Smooth muscle cell (in vitro differentiated cells): ENCODE measurements at regions not wholly inside any gene's neighbourhood (a gene's known extent, or its start where the extent isn't known, plus 50 kb on each side); places are given as distances from the start of the nearest gene placed in this dataset.

ENCODE experiments used
- DNase-seq: peaks from one replicate; lab custom pipeline; 2025; ENCODE audit not compliant: unreplicated experiment; lab: John Stamatoyannopoulos, UW
- H2AFZ ChIP-seq: fragments of 200-600 bp; sonication (generic); 2 replicates; pipeline ENCODE4 v1.6.0; 2016; ENCODE audit warnings: antibody characterized with exemption, low read depth, mild to moderate bottlenecking
- H3F3A ChIP-seq: fragments of 200-600 bp; sonication (generic); 2 replicates; pipeline ENCODE4 v1.6.0; 2017; ENCODE audit warnings: antibody characterized with exemption, low read depth
- H3K27ac ChIP-seq: fragments of 200-600 bp; sonication (generic); 2 replicates; pipeline ENCODE4 v1.5.1; 2016; ENCODE audit warnings: low read depth, mild to moderate bottlenecking
- H3K27me3 ChIP-seq: fragments of 200-600 bp; sonication (generic); 2 replicates; pipeline ENCODE4 v1.6.1; 2016; ENCODE audit warnings: low read depth, mild to moderate bottlenecking
- H3K36me3 ChIP-seq: fragments of 200-600 bp; sonication (generic); 2 replicates; pipeline ENCODE4 v1.5.1; 2016; ENCODE audit warnings: low read depth
- H3K4me1 ChIP-seq: fragments of 200-600 bp; sonication (generic); 2 replicates; pipeline ENCODE4 v1.5.1; 2016; ENCODE audit warnings: low read depth
- H3K4me2 ChIP-seq: fragments of 200-600 bp; sonication (generic); 2 replicates; pipeline ENCODE4 v1.6.0; 2016; ENCODE audit warnings: mild to moderate bottlenecking
- H3K4me3 ChIP-seq: fragments of 200-600 bp; sonication (generic); 2 replicates; pipeline ENCODE4 v1.5.1; 2016; ENCODE audit warnings: mild to moderate bottlenecking
- H3K79me2 ChIP-seq: fragments of 200-600 bp; sonication (generic); 2 replicates; pipeline ENCODE4 v1.6.0; 2016; ENCODE audit warnings: low read depth, mild to moderate bottlenecking
- H3K9ac ChIP-seq: fragments of 200-600 bp; sonication (generic); 2 replicates; pipeline ENCODE4 v1.6.0; 2016; ENCODE audit warnings: low read depth
- H3K9me3 ChIP-seq: fragments of 200-600 bp; sonication (generic); replicated peaks from 2 replicates; pipeline ENCODE4 v1.5.1; 2016; ENCODE audit warnings: low read depth
- H4K20me1 ChIP-seq: fragments of 200-600 bp; sonication (generic); 2 replicates; pipeline ENCODE4 v1.6.0; 2016; ENCODE audit warnings: low read depth
- CTCF ChIP-seq: fragments of 200-600 bp; sonication (generic); IDR thresholded peaks from 2 replicates; pipeline ENCODE4 v1.5.1; 2017; ENCODE audit warnings: borderline replicate concordance, mild to moderate bottlenecking, antibody characterized with exemption; ENCODE audit not compliant: insufficient read depth, poor library complexity, severe bottlenecking
- WGBS: methylation state at CpG from one replicate; pipeline ENCODE4 v1.1.7; 2016; ENCODE audit warnings: low lambda C conversion rate; 5-methylcytosine and 5-hydroxymethylcytosine counted together

GRCh38 chr10:88190540-88191235 is 327.3 kb downstream of the PTEN start:
- Histone ChIP-seq H3F3A (no peaks in the 10 kb centered on the region), H3K27ac (no peak overlapping the region), H3K4me2 (no peak overlapping the region), H3K4me3 (no peak overlapping the region), H3K27me3 (no peaks in the 10 kb centered on the region), H3K9me3 (no peaks in the 10 kb centered on the region), H3K4me1 (no peaks in the 10 kb centered on the region), H2AFZ (no peak overlapping the region), H3K9ac (no peak overlapping the region), H3K79me2 (no peaks in the 10 kb centered on the region), H4K20me1 (no peaks in the 10 kb centered on the region), H3K36me3 (no peaks in the 10 kb centered on the region)
- TF ChIP-seq CTCF = no peak
- 93% methylated on average over 5 of the region's 5 CpGs for WGBS
- DNase-seq = no peak

GRCh38 chr10:88193018-88193417 is 329.6 kb downstream of the PTEN start:
- Histone ChIP-seq H2AFZ (no peak overlapping the region), H4K20me1 (no peaks in the 10 kb centered on the region), H3K79me2 (no peaks in the 10 kb centered on the region), H3K4me1 (no peaks in the 10 kb centered on the region), H3K27ac (no peak overlapping the region), H3F3A (no peaks in the 10 kb centered on the region), H3K4me3 (no peak overlapping the region), H3K9ac (no peak overlapping the region), H3K36me3 (no peaks in the 10 kb centered on the region), H3K4me2 (no peak overlapping the region), H3K27me3 (peaks cover 3% of the 10 kb centered on the region), H3K9me3 (no peaks in the 10 kb centered on the region)
- no peak for DNase-seq
- 83% methylated on average over 7 of the region's 7 CpGs for WGBS
- TF ChIP-seq CTCF = no peak

GRCh38 chr10:88194041-88194887 is 330.8 kb downstream of the PTEN start:
- TF ChIP-seq CTCF = no peak
- WGBS = 84% methylated on average over 3 of the region's 3 CpGs
- H3K4me2 ChIP-seq = no peak overlapping the region
- H3K9ac ChIP-seq = no peak overlapping the region
- H3K4me3 ChIP-seq = no peak overlapping the region
- no peaks in the 10 kb centered on the region for H3F3A ChIP-seq
- no peaks in the 10 kb centered on the region for H4K20me1 ChIP-seq
- no peak for DNase-seq
- H3K79me2 ChIP-seq = no peaks in the 10 kb centered on the region
- H2AFZ ChIP-seq = no peak overlapping the region
- no peaks in the 10 kb centered on the region for H3K9me3 ChIP-seq
- H3K27me3 ChIP-seq = peaks cover 3% of the 10 kb centered on the region
- no peak overlapping the region for H3K27ac ChIP-seq
- no peaks in the 10 kb centered on the region for H3K4me1 ChIP-seq
- no peaks in the 10 kb centered on the region for H3K36me3 ChIP-seq
